Neutrophil (primary cell): ENCODE measurements at regions not wholly inside any gene's neighbourhood (a gene's known extent, or its start where the extent isn't known, plus 50 kb on each side); places are given as distances from the start of the nearest gene placed in this dataset.

Experiments used
- H3K27ac ChIP-seq: fragments of 200-600 bp; sonication (generic); 2 replicates; pipeline ENCODE4 v1.5.1; 2016; ENCODE audit warnings: mild to moderate bottlenecking, moderate library complexity
- H3K27me3 ChIP-seq: fragments of 200-600 bp; sonication (generic); 2 replicates; pipeline ENCODE4 v1.6.0; 2016; ENCODE audit warnings: mild to moderate bottlenecking
- H3K36me3 ChIP-seq: fragments of 200-600 bp; sonication (generic); 2 replicates; pipeline ENCODE4 v1.5.1; 2017
- H3K4me1 ChIP-seq, 2 experiments: fragments of 200-600 bp in 1 of 2; sonication (generic) in 1 of 2; 1 replicate in 1 of 2; 2 replicates in 1 of 2; pipeline versions ENCODE4 v1.5.1 to v1.6.1; 2013 to 2016; ENCODE audit warnings: low read depth in 1 of 2, low read length in 1 of 2, mild to moderate bottlenecking in 1 of 2, moderate library complexity in 1 of 2; ENCODE audit not compliant: control insufficient read depth in 1 of 2, insufficient read depth in 1 of 2
- H3K4me3 ChIP-seq, 2 experiments: fragments of 200-600 bp in 1 of 2; sonication (generic) in 1 of 2; 1 replicate in 1 of 2; 2 replicates in 1 of 2; pipeline ENCODE4 v1.5.1; 2013 to 2016; ENCODE audit warnings: low read depth in 1 of 2, low read length in 1 of 2, mild to moderate bottlenecking in 1 of 2, moderate library complexity in 1 of 2
- H3K9me3 ChIP-seq: fragments of 200-600 bp; sonication (generic); 2 replicates; pipeline ENCODE4 v1.5.1; 2016
- CTCF ChIP-seq: fragments of 200-600 bp; sonication (generic); IDR thresholded peaks from 2 replicates; pipeline ENCODE4 v1.5.1; 2016; ENCODE audit warnings: antibody characterized with exemption

DNA sequence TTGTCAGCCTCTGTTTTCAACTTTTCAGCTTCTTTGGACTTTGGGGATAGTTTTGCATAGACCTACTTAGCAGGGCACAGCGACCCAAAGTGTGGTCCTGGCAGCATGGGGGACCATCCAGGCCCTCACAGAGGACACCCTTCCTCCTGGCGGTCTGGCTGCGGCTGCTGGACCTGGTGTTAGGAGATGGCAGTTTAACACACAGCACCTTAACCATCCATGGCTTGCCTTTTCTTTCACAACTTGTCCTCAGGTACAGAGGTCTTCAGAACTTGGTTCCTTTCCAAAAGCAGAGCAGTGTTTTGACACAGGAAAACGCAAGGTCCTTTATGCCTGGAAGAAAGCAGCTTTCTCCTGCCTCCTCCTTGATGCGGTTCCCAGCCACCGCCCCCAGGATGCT, 68.1 kb downstream of the RHOU start:
- no peaks in the 10 kb centered on the region for H3K4me1 ChIP-seq
- no peak for TF ChIP-seq CTCF
- no peaks in the 10 kb centered on the region for H3K36me3 ChIP-seq
- no peaks in the 10 kb centered on the region for H3K9me3 ChIP-seq
- no peaks in the 10 kb centered on the region for H3K27me3 ChIP-seq
- H3K4me3 ChIP-seq: no peak overlapping the region
- H3K27ac ChIP-seq: no peak overlapping the region

GRCh38 chr1:228804173-228804572, 68.9 kb downstream of the RHOU start:
- H3K4me1 ChIP-seq: no peaks in the 10 kb centered on the region
- no peak overlapping the region for H3K27ac ChIP-seq
- no peak overlapping the region for H3K4me3 ChIP-seq
- no peaks in the 10 kb centered on the region for H3K36me3 ChIP-seq
- H3K9me3 ChIP-seq: no peaks in the 10 kb centered on the region
- TF ChIP-seq CTCF: no peak
- H3K27me3 ChIP-seq: no peaks in the 10 kb centered on the region

DNA sequence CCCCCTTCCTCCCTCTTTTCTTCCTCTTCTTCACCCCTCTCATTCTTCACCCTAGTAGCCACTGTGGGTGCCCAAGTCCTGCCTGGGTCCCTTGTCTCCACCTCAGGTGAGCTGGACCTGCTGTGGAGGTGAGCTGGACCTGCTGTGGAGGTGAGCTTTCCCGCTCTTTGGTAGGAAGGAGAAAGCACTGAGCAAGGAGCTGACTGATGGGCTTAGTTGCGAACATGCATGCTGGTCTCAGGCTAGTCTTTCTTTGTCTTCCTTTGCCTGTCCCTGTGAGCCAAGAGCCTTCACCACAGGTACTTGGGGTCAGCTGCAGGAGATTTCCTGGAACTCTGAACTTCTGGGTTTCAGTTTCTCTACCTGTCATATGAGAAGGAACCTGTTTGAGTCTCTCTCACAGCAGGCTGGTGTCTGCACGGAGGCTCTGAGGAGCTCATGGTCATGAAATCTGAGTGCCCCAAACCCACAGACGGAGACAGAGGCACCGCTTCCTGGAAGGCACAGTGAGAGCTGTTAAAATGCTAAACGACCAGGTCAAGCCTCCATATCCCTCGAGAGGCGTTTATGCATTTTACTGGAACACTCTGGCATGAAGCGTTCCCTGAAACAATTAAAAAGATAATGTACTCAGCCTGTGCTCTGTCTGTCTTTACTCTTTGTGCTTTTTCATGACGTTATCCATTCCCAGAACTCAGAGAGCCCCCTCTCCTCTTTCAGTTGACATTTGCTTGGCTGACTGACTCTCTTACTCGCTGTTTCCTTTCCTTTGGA, 69.5 kb downstream of the RHOU start:
- H3K27me3 ChIP-seq: no peaks in the 10 kb centered on the region
- no peak overlapping the region for H3K27ac ChIP-seq
- H3K4me1 ChIP-seq: no peaks in the 10 kb centered on the region
- no peaks in the 10 kb centered on the region for H3K9me3 ChIP-seq
- H3K36me3 ChIP-seq: no peaks in the 10 kb centered on the region
- H3K4me3 ChIP-seq: no peak overlapping the region
- no peak for TF ChIP-seq CTCF

GRCh38 chr1:228807904-228808605, 72.8 kb downstream of the RHOU start:
- Histone ChIP-seq H3K27ac (no peak overlapping the region), H3K36me3 (no peaks in the 10 kb centered on the region), H3K27me3 (no peaks in the 10 kb centered on the region), H3K4me3 (no peak overlapping the region), H3K4me1 (no peaks in the 10 kb centered on the region), H3K9me3 (no peaks in the 10 kb centered on the region)
- TF ChIP-seq CTCF: no peak

GRCh38 chr1:228809621-228810394, 74.5 kb downstream of the RHOU start:
- Histone ChIP-seq H3K9me3 (no peaks in the 10 kb centered on the region), H3K27me3 (no peaks in the 10 kb centered on the region), H3K4me1 (no peaks in the 10 kb centered on the region), H3K27ac (no peak overlapping the region), H3K36me3 (no peaks in the 10 kb centered on the region), H3K4me3 (no peak overlapping the region)
- TF ChIP-seq CTCF: no peak
